ENCODE measurements at regions not wholly inside any gene's neighbourhood (a gene's known extent, or its start where the extent isn't known, plus 50 kb on each side); places are given as distances from the start of the nearest gene placed in this dataset.

DNA sequence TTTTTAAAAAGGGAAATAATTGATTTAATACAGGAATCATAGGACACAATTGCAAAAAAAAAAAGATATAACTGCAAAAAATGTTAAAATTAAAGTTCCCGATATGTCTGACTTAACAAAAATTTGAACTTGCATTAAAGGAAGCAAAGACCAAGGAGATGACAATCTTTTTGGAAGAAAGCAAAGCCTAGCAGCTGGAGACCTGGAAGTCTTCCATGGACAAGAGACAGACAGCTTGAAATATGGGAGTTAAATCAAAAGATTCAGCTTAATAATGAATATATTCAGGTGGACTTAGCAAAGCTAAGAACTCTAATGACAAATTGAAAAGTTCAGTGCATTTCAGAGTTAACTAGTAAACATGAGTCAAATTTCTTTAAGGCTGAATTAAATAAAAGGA is 568.7 kb upstream of the RGMB start:
- TF ChIP-seq SPI1 (IDR thresholded peaks at IDR 0.05; ENCODE audit: low read depth, low read length) = no peak
- no peak for TF ChIP-seq POLR2A (IDR thresholded peaks at IDR 0.05; ENCODE audit: low read depth, low read length)
- no peak for TF ChIP-seq POLR2AphosphoS5 (IDR thresholded peaks at IDR 0.05; ENCODE audit: low read depth, low read length)
- TF ChIP-seq TAF1 (IDR thresholded peaks at IDR 0.05; ENCODE audit: low read depth, low read length) = no peak
